Activated T-cell treated with anti-CD3 and anti-CD28 coated beads, Interleukin-2, amount 50 U/mL, for 72 hours (primary cell): ENCODE measurements at regions not wholly inside any gene's neighbourhood (a gene's known extent, or its start where the extent isn't known, plus 50 kb on each side); places are given as distances from the start of the nearest gene placed in this dataset.

Experiments
- ATAC-seq, 2 donors: fragments of 150-1000 bp; cut with Tn5 transposase; replicated peaks in 1 of 2; 2 replicates each; pipeline ENCODE4 v1.10.0; 2021; ENCODE audit warnings: moderate library complexity in 2 of 2, mild to moderate bottlenecking in 1 of 2
- DNase-seq, 2 donors: peaks; one replicate each; pipeline ENCODE4 v3.0.0; 2021 to 2022; ENCODE audit warnings: mixed read lengths in 1 of 2
- H3K27ac Mint-ChIP-seq: one replicate; pipeline ENCODE4 v1.8.0; 2022; ENCODE audit warnings: mild to moderate bottlenecking, moderate library complexity, mixed read lengths
- H3K27me3 Mint-ChIP-seq: one replicate; pipeline ENCODE4 v1.8.0; 2022; ENCODE audit warnings: low read depth, mixed read lengths
- H3K36me3 Mint-ChIP-seq, 2 donors: one replicate each; pipeline ENCODE4 v1.8.0; 2022; ENCODE audit warnings: mixed read lengths in 2 of 2, mild to moderate bottlenecking in 1 of 2; ENCODE audit not compliant: insufficient read depth in 2 of 2
- H3K4me1 Mint-ChIP-seq: one replicate; pipeline ENCODE4 v1.8.0; 2022; ENCODE audit warnings: low read depth, mixed read lengths
- H3K4me3 Mint-ChIP-seq, 2 donors: one replicate each; pipeline ENCODE4 v1.8.0; 2022; ENCODE audit warnings: mild to moderate bottlenecking in 2 of 2, mixed read lengths in 2 of 2, moderate library complexity in 2 of 2
- H3K9me3 Mint-ChIP-seq, 2 donors: one replicate each; pipeline ENCODE4 v1.8.0; 2022; ENCODE audit warnings: mixed read lengths in 2 of 2

DNA sequence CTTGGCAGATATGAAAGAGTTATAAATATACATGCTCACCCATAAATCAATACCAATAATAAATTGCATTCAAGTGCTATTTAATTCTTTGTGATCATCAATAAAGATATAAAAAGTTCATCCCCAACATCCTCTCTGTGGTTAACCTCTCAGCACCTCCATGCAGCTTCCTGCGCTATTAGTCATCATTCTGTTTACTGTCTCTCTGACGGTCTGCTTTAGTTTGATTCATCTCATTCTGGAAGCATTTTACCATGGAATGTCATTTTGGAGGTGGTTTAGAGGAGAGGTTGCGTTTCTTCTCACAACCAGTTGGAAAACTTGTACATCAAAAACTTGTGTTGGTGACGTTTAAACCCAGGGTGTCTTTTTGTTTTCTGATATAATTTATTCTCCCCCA lies 486.6 kb downstream of the BRINP1 start:
- peaks cover 5 to 10% of the 10 kb centered on the region in 2 donors for H3K9me3 Mint-ChIP-seq
- H3K27me3 Mint-ChIP-seq = no peaks in the 10 kb centered on the region
- H3K4me1 Mint-ChIP-seq = no peaks in the 10 kb centered on the region
- peaks cover 2% of the 10 kb centered on the region in 2 donors for H3K36me3 Mint-ChIP-seq
- DNase-seq = no peak
- no peak overlapping the region for H3K4me3 Mint-ChIP-seq
- no peak for ATAC-seq
- H3K27ac Mint-ChIP-seq = no peak overlapping the region

DNA sequence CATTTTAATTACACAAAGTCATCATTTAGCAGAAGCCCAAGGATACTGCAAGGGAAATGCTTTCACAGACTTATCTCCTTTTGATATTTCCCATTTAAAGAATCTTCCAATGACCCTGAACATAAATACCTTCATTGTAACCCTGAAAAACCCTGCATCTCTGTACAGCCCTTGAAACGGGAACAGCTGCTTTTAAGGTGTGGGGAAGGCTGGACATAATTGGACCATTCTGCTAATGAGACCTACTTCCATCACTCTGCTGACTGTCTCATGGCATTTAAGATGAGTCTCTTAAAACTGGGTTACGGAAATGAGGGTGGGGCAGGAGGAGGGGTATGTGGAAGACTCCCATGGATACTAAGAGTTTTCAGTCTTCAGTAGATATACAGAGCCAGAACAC lies 485.8 kb downstream of the BRINP1 start:
- Mint-ChIP-seq H3K27me3 (no peaks in the 10 kb centered on the region), H3K36me3 (peaks cover 2% of the 10 kb centered on the region in 2 donors), H3K9me3 (peaks cover 5 to 10% of the 10 kb centered on the region in 2 donors), H3K4me3 (no peak overlapping the region), H3K27ac (no peak overlapping the region), H3K4me1 (no peaks in the 10 kb centered on the region)
- DNase-seq = no peak
- no peak for ATAC-seq

DNA sequence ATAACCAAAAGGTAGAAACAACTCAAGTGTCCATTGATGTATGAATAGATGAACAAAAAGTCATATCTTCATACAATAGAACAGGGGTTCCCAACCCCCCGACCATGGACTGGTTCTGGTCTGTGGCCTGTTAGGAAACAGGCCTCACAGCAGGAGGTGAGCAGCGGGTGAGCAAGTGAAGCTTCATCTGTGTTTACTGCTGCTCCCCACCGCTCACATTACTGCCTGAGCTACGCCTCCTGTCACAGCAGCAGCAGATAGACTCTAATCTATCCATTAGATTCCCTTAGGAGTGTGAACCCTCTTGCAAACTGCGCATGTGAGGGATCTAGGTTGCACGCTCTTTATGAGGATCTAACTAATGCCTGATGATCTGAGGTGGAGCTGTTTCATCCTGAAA lies 478.0 kb downstream of the BRINP1 start:
- H3K27ac Mint-ChIP-seq = no peak overlapping the region
- ATAC-seq (no peak), DNase-seq (no peak)
- no peak overlapping the region for H3K4me3 Mint-ChIP-seq
- no peaks in the 10 kb centered on the region for H3K4me1 Mint-ChIP-seq
- H3K9me3 Mint-ChIP-seq = peaks cover 2 to 4% of the 10 kb centered on the region in 2 donors
- no peaks in the 10 kb centered on the region for H3K27me3 Mint-ChIP-seq
- H3K36me3 Mint-ChIP-seq = no peaks in the 10 kb centered on the region

DNA sequence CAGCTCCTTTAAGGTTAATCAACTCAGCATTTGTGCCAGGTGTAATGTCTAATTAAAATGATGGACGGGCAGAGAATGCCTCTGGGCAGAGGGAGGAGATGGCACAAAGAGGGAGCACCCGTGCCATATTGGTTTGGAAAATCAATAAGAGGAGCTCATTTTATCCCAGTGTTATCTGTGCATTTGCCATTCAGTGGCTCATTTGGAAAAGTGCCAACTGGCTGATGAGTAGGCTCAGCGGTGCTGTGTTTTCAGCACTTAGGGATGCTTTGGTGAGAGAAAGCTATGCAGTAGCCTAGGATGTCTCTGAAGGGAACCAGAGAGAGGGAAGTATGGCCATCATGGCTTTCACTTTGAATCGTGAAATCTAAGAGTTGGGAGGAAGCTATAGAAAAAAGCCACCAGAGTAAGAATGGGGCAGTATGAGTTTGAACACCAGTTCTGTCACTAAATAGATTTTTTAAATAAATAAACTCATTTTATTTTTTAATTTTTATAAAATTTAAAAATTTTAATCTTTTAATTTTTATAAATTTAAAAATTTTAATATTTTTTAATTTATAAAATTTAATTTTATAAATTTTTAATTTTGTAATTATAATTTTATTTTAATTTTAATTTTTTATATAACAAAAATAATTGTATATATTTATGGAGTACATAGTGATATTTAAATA lies 472.8 kb downstream of the BRINP1 start:
- ATAC-seq = no peak

DNA sequence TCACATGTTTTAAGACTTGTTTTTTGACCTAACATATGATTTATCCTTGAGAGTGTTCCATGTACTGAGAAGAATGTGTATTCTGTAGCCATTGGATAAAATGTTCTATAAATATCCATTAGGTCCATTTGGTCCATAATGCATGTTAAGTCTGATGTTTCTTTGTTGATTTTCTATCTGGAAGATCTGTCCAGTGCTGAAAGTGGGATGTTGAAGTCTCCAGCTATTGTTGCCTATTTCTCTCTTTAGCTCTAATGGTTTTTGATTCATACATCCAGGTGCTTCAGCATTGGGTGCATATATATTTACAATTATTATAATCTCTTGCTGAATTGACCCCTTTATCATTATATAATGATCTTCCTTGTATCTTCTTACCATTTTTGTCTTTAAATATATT lies 451.1 kb downstream of the BRINP1 start:
- Mint-ChIP-seq H3K27ac (no peak overlapping the region), H3K27me3 (no peaks in the 10 kb centered on the region), H3K4me3 (no peak overlapping the region), H3K9me3 (peaks cover 9 to 16% of the 10 kb centered on the region in 2 donors), H3K4me1 (no peaks in the 10 kb centered on the region), H3K36me3 (no peaks in the 10 kb centered on the region)
- DNase-seq = no peak
- no peak for ATAC-seq

More for the DNA sequence above, 472.8 kb downstream of the BRINP1 start:
- no peak overlapping the region for H3K27ac Mint-ChIP-seq
- H3K27me3 Mint-ChIP-seq = no peaks in the 10 kb centered on the region
- DNase-seq = no peak
- H3K4me1 Mint-ChIP-seq = no peaks in the 10 kb centered on the region
- H3K4me3 Mint-ChIP-seq = no peak overlapping the region
- H3K9me3 Mint-ChIP-seq = peaks cover 0 to 4% of the 10 kb centered on the region in 2 donors
- H3K36me3 Mint-ChIP-seq = no peaks in the 10 kb centered on the region

DNA sequence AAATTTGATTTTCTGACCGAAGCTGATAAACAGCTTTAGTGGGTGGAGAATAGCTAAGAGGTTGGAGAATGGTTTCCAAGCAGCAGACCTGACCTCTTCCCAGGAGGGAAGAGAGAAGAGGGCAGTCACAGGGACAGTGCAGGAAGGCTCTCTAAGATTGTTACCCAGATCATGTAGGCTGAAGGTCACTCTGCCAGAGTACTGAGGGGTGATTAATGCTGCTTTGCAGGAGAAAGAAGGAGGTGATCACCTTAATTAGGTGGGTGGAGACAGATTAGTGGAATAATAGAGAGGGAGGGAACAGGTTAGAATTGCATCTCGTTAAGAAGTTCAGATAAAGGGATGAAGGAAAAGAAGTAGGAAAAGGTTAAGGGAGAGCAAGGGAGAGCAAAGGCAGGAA lies 440.5 kb downstream of the BRINP1 start:
- Mint-ChIP-seq H3K4me3 (no peak overlapping the region), H3K4me1 (no peaks in the 10 kb centered on the region), H3K27ac (no peak overlapping the region)

DNA sequence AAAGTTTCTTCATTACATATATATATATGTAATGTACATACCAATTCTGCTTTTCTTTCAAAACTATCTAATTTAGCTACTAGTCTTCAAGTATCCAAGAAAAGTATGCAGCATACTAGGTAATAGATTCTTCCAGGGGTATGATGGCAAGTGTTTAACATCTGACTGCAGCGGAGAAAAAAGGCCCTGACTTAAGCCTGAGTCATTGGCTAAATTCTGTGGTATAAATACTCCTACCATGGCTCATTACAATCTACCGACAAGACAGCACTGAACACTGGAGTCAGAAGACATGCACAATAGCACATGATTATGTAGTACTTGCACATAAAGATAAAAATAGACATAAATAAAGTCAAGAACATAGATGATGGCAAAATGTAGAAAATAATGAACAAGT lies 439.9 kb downstream of the BRINP1 start:
- H3K4me1 Mint-ChIP-seq = no peaks in the 10 kb centered on the region
- no peaks in the 10 kb centered on the region for H3K36me3 Mint-ChIP-seq
- no peaks in the 10 kb centered on the region for H3K27me3 Mint-ChIP-seq
- no peak for ATAC-seq
- H3K4me3 Mint-ChIP-seq = no peak overlapping the region
- H3K9me3 Mint-ChIP-seq = peaks cover 6 to 10% of the 10 kb centered on the region in 2 donors
- no peak overlapping the region for H3K27ac Mint-ChIP-seq
- DNase-seq = no peak

More for the DNA sequence above, 440.5 kb downstream of the BRINP1 start:
- DNase-seq (no peak), ATAC-seq (no peak)
- H3K36me3 Mint-ChIP-seq = no peaks in the 10 kb centered on the region
- peaks cover 6 to 10% of the 10 kb centered on the region in 2 donors for H3K9me3 Mint-ChIP-seq
- no peaks in the 10 kb centered on the region for H3K27me3 Mint-ChIP-seq

DNA sequence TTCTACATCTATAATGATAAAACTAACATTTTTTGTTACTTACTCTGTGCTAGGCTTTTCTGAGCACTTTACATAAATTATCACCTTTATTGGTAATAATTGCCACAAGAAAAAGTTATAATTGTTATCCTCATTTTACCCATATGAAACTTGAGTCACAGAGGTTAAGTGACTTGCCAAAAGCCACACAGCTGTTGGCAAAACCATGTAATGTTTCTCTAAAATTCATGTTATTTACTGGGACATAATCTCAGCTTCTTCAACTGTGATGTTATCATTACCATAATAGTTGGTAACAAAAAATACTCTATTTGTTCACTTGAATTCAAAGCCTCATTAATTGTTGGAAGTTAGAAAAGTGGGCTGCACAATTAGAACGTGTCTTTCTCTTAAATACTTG lies 437.3 kb downstream of the BRINP1 start:
- Mint-ChIP-seq H3K4me1 (no peaks in the 10 kb centered on the region), H3K9me3 (peaks cover 4 to 5% of the 10 kb centered on the region in 2 donors), H3K27me3 (no peaks in the 10 kb centered on the region), H3K36me3 (no peaks in the 10 kb centered on the region), H3K27ac (no peak overlapping the region), H3K4me3 (no peak overlapping the region)
- DNase-seq (no peak), ATAC-seq (no peak)

DNA sequence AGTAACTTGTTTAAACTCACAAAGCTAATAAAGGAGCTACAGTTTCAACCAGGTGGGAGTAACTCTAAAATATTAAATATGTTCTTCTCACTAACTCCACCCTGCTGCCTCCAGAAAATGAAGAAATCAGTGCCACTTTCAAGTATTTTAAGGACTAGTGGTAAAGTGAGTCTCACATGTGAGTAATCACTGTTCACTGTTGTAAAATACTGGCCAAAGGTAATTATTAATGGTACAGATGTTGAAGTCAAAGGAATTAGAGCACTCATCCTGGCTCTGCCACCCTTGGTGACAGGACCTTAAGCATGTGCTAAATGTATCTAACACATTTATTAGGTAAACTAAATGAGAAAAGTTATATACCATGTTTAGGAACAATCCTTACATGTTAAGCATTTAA lies 430.7 kb downstream of the BRINP1 start:
- DNase-seq = no peak
- peaks cover 0 to 3% of the 10 kb centered on the region in 2 donors for H3K36me3 Mint-ChIP-seq
- H3K4me3 Mint-ChIP-seq = no peak overlapping the region
- no peaks in the 10 kb centered on the region for H3K27me3 Mint-ChIP-seq
- ATAC-seq = no peak
- no peaks in the 10 kb centered on the region for H3K4me1 Mint-ChIP-seq
- H3K9me3 Mint-ChIP-seq = peaks cover 3 to 8% of the 10 kb centered on the region in 2 donors
- no peak overlapping the region for H3K27ac Mint-ChIP-seq

DNA sequence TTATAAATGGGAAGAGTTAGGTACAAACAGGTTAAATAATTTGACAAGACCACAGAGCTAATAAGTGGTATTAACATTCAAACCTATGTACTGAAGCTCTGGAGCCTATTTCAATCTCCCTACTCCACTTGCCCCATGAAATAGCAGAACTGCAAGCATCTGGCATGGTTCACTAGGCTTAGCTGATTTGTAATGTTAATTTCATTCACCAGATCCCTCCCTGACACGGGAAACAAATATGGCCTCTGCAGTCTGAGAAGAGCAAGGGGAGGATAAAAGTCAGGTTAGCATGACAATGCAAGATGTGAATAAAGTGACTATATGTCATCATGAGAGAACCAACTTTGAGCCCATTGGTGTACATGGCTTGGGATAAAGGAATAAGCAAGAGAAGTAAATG lies 428.8 kb downstream of the BRINP1 start:
- peaks cover 3 to 8% of the 10 kb centered on the region in 2 donors for H3K9me3 Mint-ChIP-seq
- no peak overlapping the region for H3K4me3 Mint-ChIP-seq
- H3K36me3 Mint-ChIP-seq = peaks cover 0 to 3% of the 10 kb centered on the region in 2 donors
- DNase-seq (no peak), ATAC-seq (no peak)
- H3K27ac Mint-ChIP-seq = no peak overlapping the region
- no peaks in the 10 kb centered on the region for H3K4me1 Mint-ChIP-seq
- no peaks in the 10 kb centered on the region for H3K27me3 Mint-ChIP-seq

DNA sequence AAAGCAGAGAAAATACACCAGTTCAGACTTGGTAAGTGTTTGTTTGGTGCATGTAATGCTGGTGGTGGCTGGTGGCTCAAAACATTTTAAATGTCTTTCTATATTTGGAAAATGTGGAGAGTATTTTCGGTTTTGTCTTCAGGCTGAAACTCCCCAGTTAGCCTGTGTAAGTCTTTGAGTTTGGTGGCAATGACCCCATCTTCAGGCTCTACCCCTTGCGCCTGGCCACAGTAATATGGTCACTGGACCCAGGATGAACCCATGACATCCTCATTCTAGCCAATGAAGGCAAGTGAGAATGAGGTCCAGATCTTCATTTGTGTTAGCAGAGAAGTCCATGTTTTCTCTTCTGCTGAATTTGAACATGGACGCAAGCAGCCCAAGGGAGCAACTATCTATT lies 422.6 kb downstream of the BRINP1 start:
- H3K9me3 Mint-ChIP-seq = peaks cover 2 to 4% of the 10 kb centered on the region in 2 donors
- no peaks in the 10 kb centered on the region for H3K4me1 Mint-ChIP-seq
- H3K36me3 Mint-ChIP-seq = no peaks in the 10 kb centered on the region

DNA sequence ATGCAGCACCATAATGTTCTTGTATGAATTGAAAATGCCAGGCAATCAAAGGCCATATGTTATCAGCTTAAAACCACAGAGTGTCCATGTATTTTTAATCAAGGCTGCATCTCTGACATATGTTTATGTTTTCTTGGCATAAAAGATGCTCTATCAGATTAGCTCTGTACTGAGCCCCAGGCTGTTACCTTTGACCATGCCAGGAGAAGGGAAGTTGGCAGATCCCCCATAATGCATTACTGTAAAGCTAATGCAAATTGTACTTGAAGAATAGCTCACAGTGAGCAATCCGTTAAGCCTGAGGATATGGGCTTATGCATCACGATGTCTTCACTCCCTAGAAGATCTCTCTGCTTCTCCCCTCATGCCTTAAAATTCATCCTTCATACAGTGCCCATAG lies 414.4 kb downstream of the BRINP1 start:
- Mint-ChIP-seq H3K4me3 (no peak overlapping the region), H3K27ac (no peak overlapping the region), H3K4me1 (no peaks in the 10 kb centered on the region), H3K36me3 (no peaks in the 10 kb centered on the region), H3K9me3 (peaks cover 5 to 6% of the 10 kb centered on the region in 2 donors), H3K27me3 (no peaks in the 10 kb centered on the region)
- no peak for ATAC-seq
- DNase-seq = no peak

More for the DNA sequence above, 422.6 kb downstream of the BRINP1 start:
- Mint-ChIP-seq H3K4me3 (no peak overlapping the region), H3K27me3 (no peaks in the 10 kb centered on the region), H3K27ac (no peak overlapping the region)
- no peak for ATAC-seq
- DNase-seq = no peak

DNA sequence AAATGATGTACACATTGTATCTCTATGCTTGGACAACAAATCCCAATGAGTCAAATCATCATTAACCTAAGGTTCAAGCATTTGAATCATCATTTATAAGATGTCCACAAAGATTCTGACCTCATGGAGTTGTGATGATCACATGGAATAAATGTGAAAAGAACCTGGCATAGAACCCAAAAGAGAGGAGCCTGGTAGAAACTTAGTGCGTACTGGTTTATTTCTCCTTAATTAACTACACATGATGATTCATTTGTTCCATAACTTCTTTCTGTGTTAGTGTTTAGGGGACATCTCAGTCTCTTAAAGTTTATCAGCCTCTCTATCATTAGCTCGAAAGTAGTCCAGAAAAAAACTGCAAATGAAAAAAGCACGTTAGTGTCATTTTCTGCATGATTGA lies 411.6 kb downstream of the BRINP1 start:
- H3K36me3 Mint-ChIP-seq = no peaks in the 10 kb centered on the region
- no peak overlapping the region for H3K27ac Mint-ChIP-seq
- H3K27me3 Mint-ChIP-seq = no peaks in the 10 kb centered on the region
- H3K9me3 Mint-ChIP-seq = peaks cover 5 to 7% of the 10 kb centered on the region in 2 donors
- DNase-seq = no peak
- no peaks in the 10 kb centered on the region for H3K4me1 Mint-ChIP-seq
- ATAC-seq = no peak
- no peak overlapping the region for H3K4me3 Mint-ChIP-seq

DNA sequence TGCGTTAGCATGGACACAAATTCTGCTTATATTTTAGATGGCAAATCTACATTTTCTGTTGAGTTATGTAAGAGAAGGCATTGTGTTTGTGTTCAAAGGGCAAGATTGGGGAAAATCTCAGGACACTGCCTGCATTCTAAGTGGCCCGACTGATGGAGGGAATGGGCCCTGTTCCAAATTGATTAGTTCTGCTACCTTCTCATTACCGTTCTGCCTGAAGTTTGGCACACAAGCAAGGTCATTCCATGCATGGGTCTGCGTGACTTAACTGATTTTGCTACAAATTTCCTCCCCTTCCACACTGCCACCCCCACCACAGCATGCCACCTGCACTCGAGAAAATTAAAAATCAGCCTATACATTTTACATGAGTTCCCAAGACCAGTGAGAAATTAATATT lies 409.9 kb downstream of the BRINP1 start:
- peaks cover 5 to 7% of the 10 kb centered on the region in 2 donors for H3K9me3 Mint-ChIP-seq
- no peak for ATAC-seq
- no peaks in the 10 kb centered on the region for H3K36me3 Mint-ChIP-seq
- no peak for DNase-seq
- H3K27me3 Mint-ChIP-seq = no peaks in the 10 kb centered on the region
- no peak overlapping the region for H3K4me3 Mint-ChIP-seq
- no peaks in the 10 kb centered on the region for H3K4me1 Mint-ChIP-seq
- H3K27ac Mint-ChIP-seq = no peak overlapping the region
